MCF 10A (cell line): ENCODE measurements at regions not wholly inside any gene's neighbourhood (a gene's known extent, or its start where the extent isn't known, plus 50 kb on each side); places are given as distances from the start of the nearest gene placed in this dataset.

Experiments
- BruUV-seq: library from RNA; stranded (reverse); fragments of 400-500 nt; replicated peaks from 2 replicates; lab custom pipeline; 2021; lab: Mats Ljungman, UMichigan
- CTCF ChIA-PET: fragments of 300-600 bp; sonication (Branson Sonifier 250); formaldehyde crosslinking; extraction: SDS; loops from one replicate; lab custom pipeline; 2021; ENCODE audit warnings: antibody characterized with exemption, inconsistent platforms; lab: Yijun Ruan, JAX
- POLR2A ChIA-PET: fragments of 300-600, 350-650 bp; sonication (Branson Sonifier 250); formaldehyde crosslinking; extraction: SDS; loops from one replicate; lab custom pipeline; 2020; ENCODE audit warnings: antibody characterized with exemption, inconsistent platforms; lab: Yijun Ruan, JAX
- DNase-seq: peaks from one replicate; pipeline ENCODE4 v3.0.0-alpha.2; 2018; ENCODE audit not compliant: unreplicated experiment
- H3K27ac Mint-ChIP-seq: one replicate; pipeline ENCODE4 v1.8.0; 2022; ENCODE audit warnings: mild to moderate bottlenecking, low read depth, mixed read lengths; ENCODE audit not compliant: unreplicated experiment
- H3K27me3 Mint-ChIP-seq: one replicate; pipeline ENCODE4 v1.8.0; 2022; ENCODE audit warnings: mixed read lengths; ENCODE audit not compliant: insufficient read depth, unreplicated experiment
- H3K36me3 Mint-ChIP-seq: one replicate; pipeline ENCODE4 v1.8.0; 2022; ENCODE audit warnings: mild to moderate bottlenecking, moderate library complexity, mixed read lengths; ENCODE audit not compliant: insufficient read depth, unreplicated experiment
- H3K4me1 Mint-ChIP-seq: one replicate; pipeline ENCODE4 v1.8.0; 2022; ENCODE audit warnings: mixed read lengths; ENCODE audit not compliant: insufficient read depth, unreplicated experiment
- H3K4me3 Mint-ChIP-seq: one replicate; pipeline ENCODE4 v1.8.0; 2022; ENCODE audit warnings: mild to moderate bottlenecking, moderate library complexity, mixed read lengths; ENCODE audit not compliant: unreplicated experiment
- H3K9me3 Mint-ChIP-seq: one replicate; pipeline ENCODE4 v1.8.0; 2022; ENCODE audit warnings: mixed read lengths; ENCODE audit not compliant: unreplicated experiment
- intact Hi-C: fragments of 100-400 bp; cut with micrococcal nuclease; formaldehyde crosslinking; loops from 2 replicates; pipeline ENCODE4 v1.14.1; 2022
- TF ChIP-seq, protein P1 (sequence below): fragments of 200-600 bp; IDR thresholded peaks from one replicate; pipeline ENCODE4 v1.8.0; 2022; ENCODE audit warnings: antibody characterized with exemption, mild to moderate bottlenecking; ENCODE audit not compliant: unreplicated experiment

GRCh38 chr1:103194060-103194459, 85.7 kb upstream of the COL11A1 start:
- no peak for DNase-seq
- no peaks in the 10 kb centered on the region for H3K36me3 Mint-ChIP-seq
- TF ChIP-seq, protein P1, sequence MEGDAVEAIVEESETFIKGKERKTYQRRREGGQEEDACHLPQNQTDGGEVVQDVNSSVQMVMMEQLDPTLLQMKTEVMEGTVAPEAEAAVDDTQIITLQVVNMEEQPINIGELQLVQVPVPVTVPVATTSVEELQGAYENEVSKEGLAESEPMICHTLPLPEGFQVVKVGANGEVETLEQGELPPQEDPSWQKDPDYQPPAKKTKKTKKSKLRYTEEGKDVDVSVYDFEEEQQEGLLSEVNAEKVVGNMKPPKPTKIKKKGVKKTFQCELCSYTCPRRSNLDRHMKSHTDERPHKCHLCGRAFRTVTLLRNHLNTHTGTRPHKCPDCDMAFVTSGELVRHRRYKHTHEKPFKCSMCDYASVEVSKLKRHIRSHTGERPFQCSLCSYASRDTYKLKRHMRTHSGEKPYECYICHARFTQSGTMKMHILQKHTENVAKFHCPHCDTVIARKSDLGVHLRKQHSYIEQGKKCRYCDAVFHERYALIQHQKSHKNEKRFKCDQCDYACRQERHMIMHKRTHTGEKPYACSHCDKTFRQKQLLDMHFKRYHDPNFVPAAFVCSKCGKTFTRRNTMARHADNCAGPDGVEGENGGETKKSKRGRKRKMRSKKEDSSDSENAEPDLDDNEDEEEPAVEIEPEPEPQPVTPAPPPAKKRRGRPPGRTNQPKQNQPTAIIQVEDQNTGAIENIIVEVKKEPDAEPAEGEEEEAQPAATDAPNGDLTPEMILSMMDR = no peak
- peaks cover 23% of the 10 kb centered on the region for H3K27me3 Mint-ChIP-seq
- H3K4me3 Mint-ChIP-seq = no peak overlapping the region
- ChIA-PET CTCF (no interaction called here), POLR2A (no interaction called here)
- H3K9me3 Mint-ChIP-seq = no peaks in the 10 kb centered on the region
- BruUV-seq = no TSS peak
- no peak overlapping the region for H3K27ac Mint-ChIP-seq
- H3K4me1 Mint-ChIP-seq = no peaks in the 10 kb centered on the region
- intact Hi-C loops = no loop called here

DNA sequence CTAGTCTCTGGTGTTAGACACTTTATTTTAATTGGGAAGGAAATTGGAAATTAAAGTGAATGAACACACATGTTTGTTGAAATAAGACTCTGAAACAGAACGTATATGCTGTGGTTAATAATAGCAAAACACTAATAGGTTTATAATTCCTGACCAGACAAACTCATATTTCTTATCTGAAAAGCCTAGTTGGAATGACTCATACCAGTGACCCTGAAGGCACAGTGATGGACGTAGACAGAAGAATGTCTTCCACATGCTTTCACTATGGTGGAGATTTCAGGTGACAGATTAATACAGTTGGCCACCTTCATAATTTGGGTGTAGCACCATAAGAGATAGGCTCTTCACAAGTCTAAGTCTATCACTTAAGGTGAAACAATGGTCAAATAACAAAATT, 83.0 kb upstream of the COL11A1 start:
- Mint-ChIP-seq H3K36me3 (no peaks in the 10 kb centered on the region), H3K27me3 (peaks cover 28% of the 10 kb centered on the region), H3K4me1 (no peaks in the 10 kb centered on the region), H3K27ac (no peak overlapping the region), H3K4me3 (no peak overlapping the region), H3K9me3 (no peaks in the 10 kb centered on the region)
- intact Hi-C loops = no loop called here
- CTCF ChIA-PET = no interaction called here
- TF ChIP-seq, protein P1 = no peak
- DNase-seq = no peak
- no TSS peak for BruUV-seq
- POLR2A ChIA-PET = no interaction called here

DNA sequence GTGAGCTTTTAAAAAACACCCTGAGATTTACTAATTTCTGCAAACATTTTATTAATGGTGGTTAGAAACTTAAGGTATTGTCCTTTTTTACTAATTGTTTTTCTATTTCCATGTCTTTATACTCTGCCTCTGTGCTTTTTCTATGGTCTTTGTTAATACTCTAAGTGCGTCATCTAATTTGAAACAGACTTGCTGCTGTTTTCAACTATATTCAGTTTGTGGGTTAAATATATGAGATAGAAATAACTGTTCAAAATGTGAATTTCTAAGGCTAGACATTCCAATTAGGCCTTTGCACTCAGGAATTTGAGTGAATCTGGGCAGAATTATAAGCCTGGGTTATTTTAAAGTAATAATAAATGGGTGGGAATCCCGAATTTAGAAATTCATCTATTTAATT, 82.4 kb upstream of the COL11A1 start:
- TF ChIP-seq, protein P1 = no peak
- ChIA-PET POLR2A (interaction anchor here (0.7 kb wide), 1 partner anchor 215 kb away, joined by 3 read pairs; no protein-coding TSS in a partner anchor), CTCF (no interaction called here)
- H3K27ac Mint-ChIP-seq = no peak overlapping the region
- H3K4me3 Mint-ChIP-seq = no peak overlapping the region
- peaks cover 34% of the 10 kb centered on the region for H3K27me3 Mint-ChIP-seq
- H3K9me3 Mint-ChIP-seq = no peaks in the 10 kb centered on the region
- H3K4me1 Mint-ChIP-seq = no peaks in the 10 kb centered on the region
- intact Hi-C loops = no loop called here
- BruUV-seq = no TSS peak
- no peaks in the 10 kb centered on the region for H3K36me3 Mint-ChIP-seq
- no peak for DNase-seq

DNA sequence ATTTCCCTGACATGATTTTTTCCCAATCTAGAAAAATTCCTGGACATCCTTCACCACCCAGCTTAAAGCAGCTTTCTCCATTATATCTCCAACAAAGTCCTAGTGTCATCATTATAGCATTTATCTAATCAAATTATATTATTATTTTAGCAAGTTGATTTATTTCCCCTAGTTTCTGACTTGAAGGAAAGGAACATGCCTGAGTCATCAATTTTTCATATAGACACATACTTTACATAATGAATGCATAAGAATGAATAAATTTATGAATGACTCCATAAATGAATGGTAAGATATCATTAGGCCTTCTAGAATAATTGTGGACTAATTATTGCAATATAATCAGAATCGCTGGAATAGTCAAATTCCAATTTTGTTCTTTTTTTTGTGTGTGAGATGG, 79.4 kb upstream of the COL11A1 start:
- peaks cover 44% of the 10 kb centered on the region for H3K27me3 Mint-ChIP-seq
- no peaks in the 10 kb centered on the region for H3K9me3 Mint-ChIP-seq
- no peaks in the 10 kb centered on the region for H3K36me3 Mint-ChIP-seq
- intact Hi-C loops = no loop called here
- TF ChIP-seq, protein P1 = no peak
- no peak overlapping the region for H3K4me3 Mint-ChIP-seq
- H3K27ac Mint-ChIP-seq = no peak overlapping the region
- H3K4me1 Mint-ChIP-seq = no peaks in the 10 kb centered on the region
- BruUV-seq = no TSS peak
- DNase-seq = no peak
- POLR2A ChIA-PET = no interaction called here
- CTCF ChIA-PET = no interaction called here
